HEK293T (cell line): ENCODE measurements at regions not wholly inside any gene's neighbourhood (a gene's known extent, or its start where the extent isn't known, plus 50 kb on each side); places are given as distances from the start of the nearest gene placed in this dataset.

Source experiments
- ARNT ChIP-seq: fragments of 450-650 bp; IDR thresholded peaks from 2 replicates; pipeline ENCODE4 v1.6.1; 2017; ENCODE audit warnings: mild to moderate bottlenecking
- CTBP1 ChIP-seq: fragments of 450-650 bp; IDR thresholded peaks from 2 replicates; pipeline ENCODE4 v1.6.1; 2016; ENCODE audit warnings: borderline replicate concordance
- NFRKB ChIP-seq: fragments of 450-650 bp; IDR thresholded peaks from 2 replicates; pipeline ENCODE4 v1.6.1; 2016; ENCODE audit warnings: mild to moderate bottlenecking, moderate library complexity
- TARDBP ChIP-seq: fragments of 450-650 bp; IDR thresholded peaks from 2 replicates; pipeline ENCODE4 v1.6.1; 2016

GRCh38 chrX:124634363-124634762, 288.0 kb downstream of the SH2D1A start:
- TF ChIP-seq TARDBP (no peak), ARNT (no peak), CTBP1 (no peak), NFRKB (no peak)
